Muscle layer of colon (tissue), 2 donors: ENCODE measurements at regions not wholly inside any gene's neighbourhood (a gene's known extent, or its start where the extent isn't known, plus 50 kb on each side); places are given as distances from the start of the nearest gene placed in this dataset.

Experiments used
- H3K27ac ChIP-seq: one replicate; pipeline ENCODE4 v1.7.0; 2013; ENCODE audit warnings: low read depth, mild to moderate bottlenecking, low read length, moderate library complexity
- H3K27me3 ChIP-seq, 2 donors: one replicate each; pipeline ENCODE4 v1.7.0; 2013; ENCODE audit warnings: low read length in 2 of 2, mild to moderate bottlenecking in 2 of 2; ENCODE audit not compliant: insufficient read depth in 2 of 2, control insufficient read depth in 1 of 2
- H3K36me3 ChIP-seq: one replicate; pipeline ENCODE4 v1.7.0; 2013; ENCODE audit warnings: mild to moderate bottlenecking, low read length; ENCODE audit not compliant: insufficient read depth
- H3K4me1 ChIP-seq: one replicate; pipeline ENCODE4 v1.7.0; 2013; ENCODE audit warnings: mild to moderate bottlenecking, low read length; ENCODE audit not compliant: insufficient read depth
- H3K4me3 ChIP-seq, 2 donors: one replicate each; pipeline ENCODE4 v1.7.0; 2013; ENCODE audit warnings: low read length in 2 of 2, low read depth in 1 of 2, mild to moderate bottlenecking in 1 of 2, moderate library complexity in 1 of 2
- H3K9ac ChIP-seq: one replicate; pipeline ENCODE4 v1.7.0; 2013; ENCODE audit warnings: low read length
- H3K9me3 ChIP-seq: one replicate; pipeline ENCODE4 v1.7.0; 2013; ENCODE audit warnings: mild to moderate bottlenecking, low read length
- donor health status: abdominal sarcoma.
- donor health status: Adenocarcinoma of cecum.

DNA sequence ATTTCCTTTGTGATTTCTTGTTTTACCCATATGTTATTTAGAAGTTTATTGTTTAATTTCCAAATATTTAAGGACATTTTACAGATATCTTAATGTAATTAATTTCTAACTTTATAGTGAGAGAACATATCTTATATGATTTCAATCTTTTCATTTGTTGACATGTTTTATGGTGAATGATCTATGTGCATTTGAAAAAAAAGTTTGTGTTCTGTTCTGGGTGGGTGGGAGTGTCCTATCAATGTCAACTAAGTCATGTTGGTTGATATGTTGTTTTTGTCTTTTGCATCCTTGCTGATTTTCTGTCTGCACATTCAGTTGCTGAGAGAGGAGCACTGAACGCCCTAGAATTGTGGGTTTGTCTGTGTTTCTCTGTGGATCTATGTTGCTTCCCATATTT lies 50.3 kb upstream of the CBFA2T3 start:
- H3K4me1 ChIP-seq = no peaks in the 10 kb centered on the region
- no peak overlapping the region for H3K27ac ChIP-seq
- H3K27me3 ChIP-seq = peaks cover 0 to 20% of the 10 kb centered on the region in 2 donors
- H3K36me3 ChIP-seq = no peaks in the 10 kb centered on the region
- H3K4me3 ChIP-seq = no peak overlapping the region
- H3K9ac ChIP-seq = no peak overlapping the region
- H3K9me3 ChIP-seq = no peaks in the 10 kb centered on the region

DNA sequence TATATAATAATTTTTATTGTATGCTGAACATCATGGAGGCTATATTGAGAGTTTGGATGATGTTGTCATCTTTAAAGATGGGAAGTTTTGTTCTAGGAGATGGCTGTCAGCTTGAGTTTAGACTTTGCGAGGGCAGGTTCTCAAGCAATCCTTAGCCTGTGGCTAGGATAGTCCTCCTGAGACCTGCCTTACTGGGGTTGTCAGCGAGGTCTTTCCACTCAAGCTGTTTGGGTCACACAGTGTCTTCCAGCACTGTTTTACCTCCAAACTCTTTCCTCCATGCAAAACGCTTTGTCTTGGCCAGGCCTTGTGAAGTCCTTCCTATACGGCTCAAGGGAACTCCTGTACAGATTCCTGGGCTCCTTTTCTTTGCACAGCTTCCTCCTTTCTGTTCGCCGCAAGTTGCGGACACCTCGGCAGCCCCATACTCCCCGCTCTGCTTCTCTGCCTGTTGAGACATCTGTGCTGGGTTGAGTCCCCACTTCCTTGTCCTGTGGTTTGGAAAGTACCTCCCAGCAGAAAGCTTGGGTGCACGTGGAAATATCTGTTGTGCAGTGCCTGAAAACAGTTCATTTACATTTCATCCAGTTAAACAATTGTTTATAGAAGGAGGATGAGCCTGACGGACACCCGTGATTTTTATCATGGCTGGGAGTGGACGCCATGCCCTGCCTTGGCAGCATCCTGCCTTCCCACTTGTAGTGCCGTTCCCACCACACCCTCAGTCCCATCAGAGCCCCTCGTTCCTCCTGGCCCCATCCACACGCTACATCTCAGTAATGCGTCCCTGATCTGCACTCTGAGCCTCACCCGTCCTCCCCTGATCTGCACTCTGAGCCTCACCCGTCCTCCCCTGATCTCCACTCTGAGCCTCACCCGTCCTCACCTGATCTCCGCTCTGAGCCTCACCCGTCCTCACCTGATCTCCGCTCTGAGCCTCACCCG lies 55.0 kb upstream of the CBFA2T3 start:
- Histone ChIP-seq H3K9ac (no peak overlapping the region), H3K27ac (no peak overlapping the region), H3K4me1 (no peaks in the 10 kb centered on the region), H3K27me3 (peaks cover 0 to 10% of the 10 kb centered on the region in 2 donors), H3K4me3 (no peak overlapping the region), H3K36me3 (no peaks in the 10 kb centered on the region), H3K9me3 (no peaks in the 10 kb centered on the region)

DNA sequence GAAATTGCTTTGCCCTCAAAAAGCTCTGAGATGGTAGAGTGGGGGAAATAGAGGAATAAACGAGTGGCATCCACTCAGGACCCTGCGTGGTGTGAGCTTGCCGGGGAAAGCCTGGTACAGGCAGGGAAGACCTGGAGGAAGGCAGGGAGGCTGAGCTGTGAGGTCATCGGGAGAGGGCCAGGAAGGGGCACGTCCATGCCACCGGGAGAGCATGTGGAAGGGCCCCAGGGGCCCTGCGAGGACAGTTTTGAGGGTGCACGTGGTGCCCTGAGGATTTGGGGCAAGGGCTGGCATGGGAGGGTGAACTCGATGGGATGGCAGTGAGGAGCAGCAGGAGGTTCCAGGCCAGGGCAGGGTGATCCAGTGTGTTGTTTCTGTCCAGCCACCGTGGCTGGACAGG lies 56.3 kb upstream of the CBFA2T3 start:
- Histone ChIP-seq H3K9me3 (no peaks in the 10 kb centered on the region), H3K4me3 (no peak overlapping the region), H3K27ac (no peak overlapping the region), H3K4me1 (no peaks in the 10 kb centered on the region), H3K9ac (no peak overlapping the region), H3K27me3 (peaks cover 0 to 23% of the 10 kb centered on the region in 2 donors), H3K36me3 (no peaks in the 10 kb centered on the region)

DNA sequence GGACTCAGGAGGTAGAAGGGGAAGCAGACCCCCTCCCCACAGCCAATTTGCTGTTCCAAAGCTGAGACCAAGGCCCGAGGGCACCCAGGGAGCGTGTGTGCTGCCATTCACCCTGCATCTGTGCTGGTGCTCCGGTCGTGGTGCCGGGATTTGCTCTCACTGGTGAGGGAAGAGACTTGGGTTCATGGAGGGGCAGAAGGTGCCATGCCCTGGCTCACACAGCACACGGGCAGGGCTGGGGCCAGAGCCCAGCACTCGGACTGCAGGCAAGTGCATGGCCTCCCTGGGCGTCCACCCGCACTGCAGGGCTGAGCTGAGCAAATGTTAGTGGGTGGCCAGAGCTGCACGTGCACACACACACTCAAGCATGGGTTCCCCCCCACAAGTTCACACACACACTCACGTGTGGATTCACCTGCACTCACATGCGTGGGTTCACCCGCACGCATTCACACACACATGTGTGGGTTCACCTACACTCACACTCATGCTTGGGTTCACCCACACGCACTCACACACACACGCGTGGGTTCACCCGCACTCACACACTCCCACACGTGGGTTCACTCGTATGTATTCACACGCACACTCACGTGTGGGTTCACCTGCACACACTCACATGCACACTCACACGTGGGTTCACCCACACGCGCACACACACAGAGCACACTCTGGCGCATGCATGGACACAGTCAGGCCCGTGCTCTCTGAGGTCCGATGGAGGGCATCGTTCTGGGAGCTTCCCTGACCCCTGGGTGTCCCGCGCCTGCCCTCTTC lies 57.0 kb upstream of the CBFA2T3 start:
- no peaks in the 10 kb centered on the region for H3K36me3 ChIP-seq
- H3K4me3 ChIP-seq = no peak overlapping the region
- no peaks in the 10 kb centered on the region for H3K9me3 ChIP-seq
- no peak overlapping the region for H3K27ac ChIP-seq
- no peaks in the 10 kb centered on the region for H3K4me1 ChIP-seq
- H3K9ac ChIP-seq = no peak overlapping the region
- H3K27me3 ChIP-seq = peaks cover 0 to 28% of the 10 kb centered on the region in 2 donors

DNA sequence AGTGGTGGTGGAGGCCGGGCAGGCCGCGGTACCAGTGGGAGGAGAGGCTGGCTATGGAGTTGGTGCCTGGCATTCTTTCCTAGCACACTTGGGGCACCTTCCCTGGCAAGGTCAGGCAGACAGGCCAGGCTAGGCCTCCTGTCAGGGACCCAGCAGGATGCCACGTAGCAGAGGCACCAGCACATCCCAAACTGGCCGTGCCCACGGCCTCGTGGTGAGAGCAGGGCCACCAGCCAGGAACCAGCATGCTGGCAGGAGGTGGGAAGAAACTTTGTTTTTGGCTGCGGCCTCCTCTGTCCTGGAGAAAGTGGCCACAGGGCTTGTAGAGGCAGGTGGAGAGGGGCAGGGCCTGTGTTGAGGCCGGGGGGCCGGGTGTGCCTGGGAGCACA lies 57.6 kb upstream of the CBFA2T3 start:
- Histone ChIP-seq H3K27ac (no peak overlapping the region), H3K36me3 (no peaks in the 10 kb centered on the region), H3K4me3 (no peak overlapping the region), H3K9me3 (no peaks in the 10 kb centered on the region), H3K9ac (no peak overlapping the region), H3K27me3 (peaks cover 0 to 34% of the 10 kb centered on the region in 2 donors), H3K4me1 (no peaks in the 10 kb centered on the region)

DNA sequence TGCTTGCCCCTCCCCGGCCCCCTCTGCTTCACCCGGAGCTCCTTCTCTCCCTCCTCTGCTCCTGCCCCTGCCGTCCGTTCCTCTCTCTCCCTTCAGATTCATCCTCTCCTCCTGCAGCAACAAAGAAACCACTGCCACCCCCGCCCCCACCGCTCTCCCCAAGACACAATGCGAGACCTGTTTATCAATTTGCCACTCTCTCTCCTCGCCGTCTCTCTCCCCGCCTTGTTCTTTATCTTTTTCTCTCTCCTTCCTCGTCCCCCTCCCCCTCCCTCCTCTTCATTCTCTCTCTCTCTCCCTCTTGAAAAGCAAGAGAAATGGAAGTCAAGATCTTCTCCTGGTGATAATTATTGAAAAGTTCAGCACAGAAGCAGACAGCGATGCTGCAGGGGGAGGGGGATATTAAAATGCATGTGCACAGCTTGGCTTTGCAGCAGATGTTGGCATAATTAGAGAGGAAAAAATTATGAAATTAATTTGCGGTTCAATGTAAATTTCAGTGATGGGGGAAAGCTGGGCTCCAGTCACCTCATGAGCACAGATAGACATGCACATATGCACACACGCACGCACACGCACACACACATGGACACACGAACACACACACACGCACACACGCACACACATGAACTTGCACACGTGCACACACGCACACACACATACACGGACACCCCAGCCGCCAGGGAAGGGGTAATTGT lies 58.1 kb upstream of the CBFA2T3 start:
- Histone ChIP-seq H3K9me3 (no peaks in the 10 kb centered on the region), H3K27me3 (peaks cover 0 to 35% of the 10 kb centered on the region in 2 donors), H3K9ac (no peak overlapping the region), H3K4me1 (no peaks in the 10 kb centered on the region), H3K4me3 (no peak overlapping the region), H3K36me3 (no peaks in the 10 kb centered on the region), H3K27ac (no peak overlapping the region)

DNA sequence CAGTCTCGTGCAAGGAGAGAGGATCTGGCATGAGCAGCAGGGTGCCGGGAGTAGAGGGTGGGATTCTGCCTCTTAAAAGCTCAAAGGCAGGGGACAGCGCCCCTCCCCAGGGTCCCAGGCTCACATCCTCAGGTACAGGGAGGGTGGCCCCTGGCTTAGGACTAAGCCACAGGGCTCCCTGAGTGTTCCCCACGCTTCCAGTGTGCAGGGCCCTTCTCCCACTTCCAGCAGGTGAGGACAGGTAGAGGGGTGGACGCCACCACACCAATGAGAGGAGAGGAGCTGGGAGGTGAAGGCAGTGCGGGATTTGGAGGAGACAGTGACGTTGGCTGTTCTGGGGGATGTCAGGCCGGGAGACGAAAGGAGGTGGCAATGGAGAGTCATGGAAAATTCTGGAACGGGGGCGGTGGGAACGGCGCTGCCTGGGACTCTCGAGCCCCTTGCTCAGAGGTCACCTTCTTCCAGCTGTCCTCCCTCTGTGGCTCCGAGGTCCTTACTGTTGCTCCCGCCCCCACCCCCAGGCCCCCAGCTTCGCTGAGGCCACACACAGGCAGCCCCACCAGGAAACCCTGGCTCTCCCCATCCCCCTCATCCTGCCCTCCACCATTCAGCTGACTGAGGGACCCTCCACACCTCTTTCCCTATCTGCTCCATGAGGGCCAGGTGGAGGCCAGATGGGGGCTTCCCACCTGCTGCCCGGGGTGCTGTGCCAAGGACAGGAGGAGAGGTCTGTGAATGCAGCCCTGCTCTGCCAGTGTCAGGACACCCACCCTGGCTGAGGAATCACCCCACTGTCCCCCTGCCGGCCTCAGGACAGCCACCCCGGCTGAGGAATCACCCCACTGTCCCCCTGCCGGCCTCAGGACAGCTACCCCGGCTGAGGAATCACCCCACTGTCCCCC lies 57.7 kb upstream of the ACSF3 start:
- H3K36me3 ChIP-seq = no peaks in the 10 kb centered on the region
- H3K9me3 ChIP-seq = no peaks in the 10 kb centered on the region
- no peaks in the 10 kb centered on the region for H3K4me1 ChIP-seq
- no peak overlapping the region for H3K4me3 ChIP-seq
- H3K27ac ChIP-seq = no peak overlapping the region
- no peak overlapping the region for H3K9ac ChIP-seq
- peaks cover 0 to 42% of the 10 kb centered on the region in 2 donors for H3K27me3 ChIP-seq

DNA sequence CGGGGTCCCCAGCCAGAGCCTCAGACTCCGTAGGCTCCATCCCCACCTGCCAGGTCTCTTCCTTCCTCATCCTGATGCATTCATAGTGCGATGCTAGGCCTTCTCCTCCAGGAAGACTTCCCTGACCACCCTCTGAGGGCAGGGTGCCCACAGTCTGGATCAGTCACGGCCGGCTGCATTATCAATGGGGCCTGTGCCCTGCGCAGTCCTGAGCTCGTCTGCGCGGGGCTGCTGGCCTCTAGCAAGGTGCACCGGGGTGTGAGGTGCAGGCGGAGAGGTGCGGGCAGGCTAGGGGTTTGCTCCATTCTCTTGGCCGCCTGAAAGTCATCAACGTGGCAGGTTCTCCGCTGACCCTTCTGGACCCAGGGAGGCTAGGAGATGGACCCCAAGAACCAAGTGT lies 56.9 kb upstream of the ACSF3 start:
- Histone ChIP-seq H3K36me3 (no peaks in the 10 kb centered on the region), H3K27me3 (peaks cover 0 to 43% of the 10 kb centered on the region in 2 donors), H3K4me1 (no peaks in the 10 kb centered on the region), H3K9me3 (no peaks in the 10 kb centered on the region), H3K27ac (no peak overlapping the region), H3K4me3 (no peak overlapping the region), H3K9ac (no peak overlapping the region)

DNA sequence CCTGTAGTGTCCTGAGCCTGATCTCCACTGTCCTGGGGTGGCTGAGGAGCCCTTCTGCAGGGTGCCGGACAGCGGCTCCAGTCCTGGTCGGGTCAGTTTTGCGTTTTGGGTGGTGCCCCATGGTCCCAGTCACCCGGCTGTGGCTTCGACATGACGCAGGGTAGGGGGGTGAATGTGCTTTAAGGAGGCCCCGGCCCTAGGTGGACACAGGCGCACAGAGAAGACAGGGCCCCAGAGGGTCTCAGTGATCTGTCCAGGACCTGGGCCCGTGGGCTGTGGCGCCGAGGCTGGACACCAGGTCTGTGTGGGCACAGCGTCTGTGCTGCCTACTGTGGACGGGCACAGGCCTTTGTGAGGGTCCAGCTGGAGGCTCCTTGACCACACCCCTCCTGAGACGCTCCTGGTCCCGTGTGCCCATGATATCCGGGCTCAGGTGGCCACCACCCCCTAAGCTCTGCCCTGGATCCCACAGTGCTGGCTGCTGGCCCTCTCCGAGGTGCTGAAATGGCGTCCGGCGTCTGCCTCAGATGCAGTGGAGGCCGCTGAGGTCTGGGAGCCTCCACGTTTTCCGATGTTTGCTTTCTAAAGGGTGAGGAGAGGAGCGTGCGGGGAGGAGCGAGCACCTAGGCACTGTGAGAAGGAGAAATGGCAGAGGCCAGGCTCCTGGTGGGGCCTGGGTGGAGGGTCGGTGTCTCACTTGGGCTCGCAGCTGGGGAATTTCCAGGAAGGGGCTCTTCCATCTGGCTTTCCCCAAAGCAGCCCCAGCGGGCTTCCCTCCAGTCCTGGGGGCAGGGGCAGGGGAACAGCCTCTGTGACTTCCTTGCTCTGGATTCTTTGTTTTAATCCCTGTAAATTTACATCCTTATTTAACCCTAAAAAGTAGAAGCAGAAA lies 56.1 kb upstream of the ACSF3 start:
- no peaks in the 10 kb centered on the region for H3K4me1 ChIP-seq
- no peaks in the 10 kb centered on the region for H3K36me3 ChIP-seq
- H3K27me3 ChIP-seq = peaks cover 0 to 43% of the 10 kb centered on the region in 2 donors
- H3K9me3 ChIP-seq = no peaks in the 10 kb centered on the region
- H3K4me3 ChIP-seq = no peak overlapping the region
- H3K9ac ChIP-seq = no peak overlapping the region
- no peak overlapping the region for H3K27ac ChIP-seq

DNA sequence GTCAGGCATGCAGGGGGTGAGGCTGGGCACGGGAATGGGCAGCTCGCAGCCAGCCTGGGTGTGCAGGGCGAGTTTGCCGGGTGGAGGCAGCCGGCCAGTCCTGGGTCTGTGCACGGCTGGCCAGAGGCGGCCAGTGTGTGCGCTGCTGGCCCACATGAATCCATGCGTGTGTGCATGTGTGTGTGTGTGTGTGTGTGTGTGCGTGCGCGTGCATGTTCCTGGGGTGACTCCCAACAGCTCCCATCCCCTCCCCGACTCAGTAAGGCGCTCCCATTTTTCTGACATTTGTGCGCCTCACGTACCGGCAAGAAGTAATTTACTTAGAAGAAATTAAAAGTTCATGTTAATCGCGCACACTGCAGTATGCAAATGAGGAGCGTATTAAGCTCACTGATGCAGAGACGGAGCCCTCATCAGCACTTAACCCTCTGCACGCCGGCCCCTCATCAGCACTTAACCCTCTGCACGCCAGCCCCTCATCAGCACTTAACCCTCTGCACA lies 55.4 kb upstream of the ACSF3 start:
- Histone ChIP-seq H3K9me3 (no peaks in the 10 kb centered on the region), H3K27ac (no peak overlapping the region), H3K9ac (no peak overlapping the region), H3K4me3 (no peak overlapping the region), H3K4me1 (no peaks in the 10 kb centered on the region), H3K27me3 (peaks cover 0 to 43% of the 10 kb centered on the region in 2 donors), H3K36me3 (no peaks in the 10 kb centered on the region)
